ENCODE measurements at regions not wholly inside any gene's neighbourhood (a gene's known extent, or its start where the extent isn't known, plus 50 kb on each side); places are given as distances from the start of the nearest gene placed in this dataset.

- TF ChIP-seq CTCF (IDR thresholded peaks at IDR 0.05) (no peak), POLR2A (IDR thresholded peaks at IDR 0.05) (no peak)
Observed at GRCh38 chr19:29129148-29129547, 83.8 kb downstream of the UQCRFS1 start.
